WTC11 (cell line): ENCODE measurements at regions not wholly inside any gene's neighbourhood (a gene's known extent, or its start where the extent isn't known, plus 50 kb on each side); places are given as distances from the start of the nearest gene placed in this dataset.
A peak's percentile ranks its signal among the peaks of the same experiment; 100 is the strongest.

Source experiments
- ATAC-seq: fragments of 200-7000 bp; cut with Tn5 transposase; 2 replicates; pipeline ENCODE4 v1.10.0; 2021; ENCODE audit warnings: mild to moderate bottlenecking, moderate library complexity
- CTCF ChIA-PET: fragments of 300-600 bp; sonication (Branson Sonifier 250); formaldehyde crosslinking; loops from one replicate; lab custom pipeline; 2021; ENCODE audit warnings: antibody characterized with exemption; lab: Charles Lee
- POLR2A ChIA-PET: fragments of 350-600 bp; sonication (Branson Sonifier 250); formaldehyde crosslinking; loops from one replicate; lab custom pipeline; 2021; ENCODE audit warnings: antibody characterized with exemption; lab: Charles Lee
- DNase-seq: peaks from one replicate; pipeline ENCODE4 v3.0.0; 2021; ENCODE audit warnings: low spot score
- H3K27ac Mint-ChIP-seq: 2 replicates; pipeline ENCODE4 v1.8.0; 2021; ENCODE audit warnings: mixed read lengths
- H3K27me3 Mint-ChIP-seq: 2 replicates; pipeline ENCODE4 v1.8.0; 2021; ENCODE audit warnings: low read depth, mild to moderate bottlenecking, moderate library complexity, mixed read lengths
- H3K36me3 Mint-ChIP-seq: 2 replicates; pipeline ENCODE4 v1.8.0; 2021; ENCODE audit warnings: mixed read lengths
- H3K4me1 Mint-ChIP-seq: 2 replicates; pipeline ENCODE4 v1.8.0; 2022; ENCODE audit warnings: mixed read lengths
- H3K4me3 Mint-ChIP-seq: 2 replicates; pipeline ENCODE4 v1.8.0; 2021; ENCODE audit warnings: mild to moderate bottlenecking, moderate library complexity, mixed read lengths
- H3K9me3 Mint-ChIP-seq: 2 replicates; pipeline ENCODE4 v1.8.0; 2021; ENCODE audit warnings: mixed read lengths
- ETV6 ChIP-seq: sonication (generic); formaldehyde crosslinking; IDR thresholded peaks from 2 replicates; pipeline ENCODE4 v1.8.1; 2022; ENCODE audit warnings: mild to moderate bottlenecking, missing genetic modification reagents
- FOXJ3 ChIP-seq: sonication (generic); formaldehyde crosslinking; IDR thresholded peaks from 2 replicates; pipeline ENCODE4 v1.9.0; 2021; ENCODE audit warnings: missing genetic modification reagents, mild to moderate bottlenecking, borderline replicate concordance
- JUN ChIP-seq: sonication (generic); formaldehyde crosslinking; IDR thresholded peaks from 2 replicates; pipeline ENCODE4 v1.8.0; 2023; ENCODE audit warnings: mild to moderate bottlenecking, missing genetic modification reagents
- KAT7 ChIP-seq: sonication (generic); formaldehyde crosslinking; IDR thresholded peaks from 2 replicates; pipeline ENCODE4 v1.8.1; 2023; ENCODE audit warnings: missing genetic modification reagents, mild to moderate bottlenecking, borderline replicate concordance
- MXD4 ChIP-seq: fragments of 250-450 bp; sonication (Bioruptor Pico); IDR thresholded peaks from 2 replicates; pipeline ENCODE4 v1.8.0; 2021; ENCODE audit warnings: mild to moderate bottlenecking, moderate library complexity, borderline replicate concordance
- NFE2L1 ChIP-seq: sonication (generic); formaldehyde crosslinking; IDR thresholded peaks from 2 replicates; pipeline ENCODE4 v1.8.1; 2023; ENCODE audit warnings: missing genetic modification reagents
- NR2C2 ChIP-seq: sonication (generic); formaldehyde crosslinking; IDR thresholded peaks from 2 replicates; pipeline ENCODE4 v1.8.0; 2022; ENCODE audit warnings: mild to moderate bottlenecking, missing genetic modification reagents
- RELA ChIP-seq: sonication (generic); formaldehyde crosslinking; IDR thresholded peaks from 2 replicates; pipeline ENCODE4 v1.8.1; 2022; ENCODE audit warnings: missing genetic modification reagents, mild to moderate bottlenecking, borderline replicate concordance
- RORB ChIP-seq: fragments of 250-450 bp; sonication (Bioruptor Pico); IDR thresholded peaks from 2 replicates; pipeline ENCODE4 v1.9.0; 2021; ENCODE audit warnings: mild to moderate bottlenecking
- SOX15 ChIP-seq: fragments of 250-450 bp; sonication (Bioruptor Pico); IDR thresholded peaks from 2 replicates; pipeline ENCODE4 v1.9.0; 2021; ENCODE audit warnings: mild to moderate bottlenecking
- TCF7 ChIP-seq: sonication (generic); formaldehyde crosslinking; IDR thresholded peaks from 2 replicates; pipeline ENCODE4 v1.8.0; 2022; ENCODE audit warnings: mild to moderate bottlenecking, low read depth, missing genetic modification reagents, moderate library complexity
- TEAD1 ChIP-seq: sonication (generic); formaldehyde crosslinking; IDR thresholded peaks from 2 replicates; pipeline ENCODE4 v1.8.0; 2022; ENCODE audit warnings: mild to moderate bottlenecking, missing genetic modification reagents
- ZNF219 ChIP-seq: sonication (generic); formaldehyde crosslinking; IDR thresholded peaks from 2 replicates; pipeline ENCODE4 v1.8.0; 2023; ENCODE audit warnings: missing genetic modification reagents, mild to moderate bottlenecking, borderline replicate concordance
- TF ChIP-seq, protein P1 (sequence below): fragments of 250-450 bp; sonication (Bioruptor Pico); IDR thresholded peaks from 2 replicates; pipeline ENCODE4 v1.9.0; 2021; ENCODE audit warnings: mild to moderate bottlenecking
- TF ChIP-seq, protein P2 (sequence below): sonication (generic); formaldehyde crosslinking; IDR thresholded peaks from 2 replicates; pipeline ENCODE4 v1.8.1; 2022; ENCODE audit warnings: mild to moderate bottlenecking, moderate library complexity, missing genetic modification reagents
- TF ChIP-seq, protein P3 (sequence below): sonication (generic); formaldehyde crosslinking; IDR thresholded peaks from 2 replicates; pipeline ENCODE4 v1.8.0; 2022; ENCODE audit warnings: mild to moderate bottlenecking, missing genetic modification reagents
- TF ChIP-seq, protein P4 (sequence below): sonication (generic); formaldehyde crosslinking; IDR thresholded peaks from 2 replicates; pipeline ENCODE4 v1.8.1; 2023; ENCODE audit warnings: mild to moderate bottlenecking, missing genetic modification reagents, moderate library complexity
- TF ChIP-seq, protein P5 (sequence below): sonication (generic); formaldehyde crosslinking; IDR thresholded peaks from 2 replicates; pipeline ENCODE4 v1.8.0; 2022; ENCODE audit warnings: mild to moderate bottlenecking, missing genetic modification reagents
- TF ChIP-seq, protein P6 (sequence below): fragments of 250-450 bp; sonication (Bioruptor Pico); IDR thresholded peaks from 2 replicates; pipeline ENCODE4 v1.9.0; 2021; ENCODE audit warnings: moderate library complexity, mild to moderate bottlenecking, inconsistent platforms, borderline replicate concordance
- TF ChIP-seq, protein P7 (sequence below): sonication (generic); formaldehyde crosslinking; IDR thresholded peaks from 2 replicates; pipeline ENCODE4 v1.8.1; 2023; ENCODE audit warnings: mild to moderate bottlenecking, missing genetic modification reagents, moderate library complexity
- TF ChIP-seq, protein P8 (sequence below): sonication (generic); formaldehyde crosslinking; IDR thresholded peaks from 2 replicates; pipeline ENCODE4 v1.8.1; 2023; ENCODE audit warnings: mild to moderate bottlenecking, missing genetic modification reagents
- TF ChIP-seq, protein P9 (sequence below): sonication (generic); formaldehyde crosslinking; IDR thresholded peaks from 2 replicates; pipeline ENCODE4 v1.8.1; 2023; ENCODE audit warnings: mild to moderate bottlenecking, missing genetic modification reagents
- TF ChIP-seq, protein P10 (sequence below): sonication (generic); formaldehyde crosslinking; IDR thresholded peaks from 2 replicates; pipeline ENCODE4 v1.8.0; 2023; ENCODE audit warnings: mild to moderate bottlenecking, missing genetic modification reagents

DNA sequence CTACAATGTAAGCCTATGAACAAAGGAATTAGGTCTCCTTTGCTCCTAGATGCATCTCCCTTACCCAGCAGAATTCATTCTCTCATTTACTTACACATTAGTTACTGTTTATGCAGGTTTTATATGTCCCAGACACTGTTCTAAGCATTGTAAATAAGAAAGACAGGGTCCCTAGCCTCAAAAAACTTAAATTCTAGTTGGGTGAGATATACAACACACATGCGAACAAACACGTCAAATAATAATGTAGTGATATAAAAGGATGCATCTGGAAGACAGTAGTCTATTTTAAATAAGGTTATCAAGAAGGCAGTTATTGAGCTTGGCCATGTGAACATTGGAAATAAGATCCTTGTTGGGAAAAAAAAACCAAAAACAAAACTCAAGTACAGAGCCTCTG lies 479.7 kb downstream of the DNAJB9 start:
- POLR2A ChIA-PET: no interaction called here
- no peak for ATAC-seq
- Mint-ChIP-seq H3K27ac (no peak overlapping the region), H3K9me3 (no peaks in the 10 kb centered on the region), H3K36me3 (no peaks in the 10 kb centered on the region), H3K4me1 (no peaks in the 10 kb centered on the region), H3K27me3 (no peaks in the 10 kb centered on the region), H3K4me3 (no peak overlapping the region)
- CTCF ChIA-PET: no interaction called here
- DNase-seq: no peak
- TF ChIP-seq, protein P1, sequence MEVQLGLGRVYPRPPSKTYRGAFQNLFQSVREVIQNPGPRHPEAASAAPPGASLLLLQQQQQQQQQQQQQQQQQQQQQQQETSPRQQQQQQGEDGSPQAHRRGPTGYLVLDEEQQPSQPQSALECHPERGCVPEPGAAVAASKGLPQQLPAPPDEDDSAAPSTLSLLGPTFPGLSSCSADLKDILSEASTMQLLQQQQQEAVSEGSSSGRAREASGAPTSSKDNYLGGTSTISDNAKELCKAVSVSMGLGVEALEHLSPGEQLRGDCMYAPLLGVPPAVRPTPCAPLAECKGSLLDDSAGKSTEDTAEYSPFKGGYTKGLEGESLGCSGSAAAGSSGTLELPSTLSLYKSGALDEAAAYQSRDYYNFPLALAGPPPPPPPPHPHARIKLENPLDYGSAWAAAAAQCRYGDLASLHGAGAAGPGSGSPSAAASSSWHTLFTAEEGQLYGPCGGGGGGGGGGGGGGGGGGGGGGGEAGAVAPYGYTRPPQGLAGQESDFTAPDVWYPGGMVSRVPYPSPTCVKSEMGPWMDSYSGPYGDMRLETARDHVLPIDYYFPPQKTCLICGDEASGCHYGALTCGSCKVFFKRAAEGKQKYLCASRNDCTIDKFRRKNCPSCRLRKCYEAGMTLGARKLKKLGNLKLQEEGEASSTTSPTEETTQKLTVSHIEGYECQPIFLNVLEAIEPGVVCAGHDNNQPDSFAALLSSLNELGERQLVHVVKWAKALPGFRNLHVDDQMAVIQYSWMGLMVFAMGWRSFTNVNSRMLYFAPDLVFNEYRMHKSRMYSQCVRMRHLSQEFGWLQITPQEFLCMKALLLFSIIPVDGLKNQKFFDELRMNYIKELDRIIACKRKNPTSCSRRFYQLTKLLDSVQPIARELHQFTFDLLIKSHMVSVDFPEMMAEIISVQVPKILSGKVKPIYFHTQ: no peak
- TF ChIP-seq, protein P2, sequence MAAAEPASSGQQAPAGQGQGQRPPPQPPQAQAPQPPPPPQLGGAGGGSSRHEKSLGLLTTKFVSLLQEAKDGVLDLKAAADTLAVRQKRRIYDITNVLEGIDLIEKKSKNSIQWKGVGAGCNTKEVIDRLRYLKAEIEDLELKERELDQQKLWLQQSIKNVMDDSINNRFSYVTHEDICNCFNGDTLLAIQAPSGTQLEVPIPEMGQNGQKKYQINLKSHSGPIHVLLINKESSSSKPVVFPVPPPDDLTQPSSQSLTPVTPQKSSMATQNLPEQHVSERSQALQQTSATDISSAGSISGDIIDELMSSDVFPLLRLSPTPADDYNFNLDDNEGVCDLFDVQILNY: no peak
- TF ChIP-seq RORB (CRISPR knock-in tag) (no peak), JUN (CRISPR knock-in tag) (no peak), ZNF219 (CRISPR knock-in tag) (no peak), MXD4 (CRISPR knock-in tag) (no peak), TEAD1 (no peak), NR2C2 (no peak), KAT7 (no peak)
- TF ChIP-seq, protein P3, sequence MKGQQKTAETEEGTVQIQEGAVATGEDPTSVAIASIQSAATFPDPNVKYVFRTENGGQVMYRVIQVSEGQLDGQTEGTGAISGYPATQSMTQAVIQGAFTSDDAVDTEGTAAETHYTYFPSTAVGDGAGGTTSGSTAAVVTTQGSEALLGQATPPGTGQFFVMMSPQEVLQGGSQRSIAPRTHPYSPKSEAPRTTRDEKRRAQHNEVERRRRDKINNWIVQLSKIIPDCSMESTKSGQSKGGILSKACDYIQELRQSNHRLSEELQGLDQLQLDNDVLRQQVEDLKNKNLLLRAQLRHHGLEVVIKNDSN (CRISPR knock-in tag): no peak
- TF ChIP-seq, protein P4, sequence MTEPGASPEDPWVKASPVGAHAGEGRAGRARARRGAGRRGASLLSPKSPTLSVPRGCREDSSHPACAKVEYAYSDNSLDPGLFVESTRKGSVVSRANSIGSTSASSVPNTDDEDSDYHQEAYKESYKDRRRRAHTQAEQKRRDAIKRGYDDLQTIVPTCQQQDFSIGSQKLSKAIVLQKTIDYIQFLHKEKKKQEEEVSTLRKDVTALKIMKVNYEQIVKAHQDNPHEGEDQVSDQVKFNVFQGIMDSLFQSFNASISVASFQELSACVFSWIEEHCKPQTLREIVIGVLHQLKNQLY (CRISPR knock-in tag): no peak
- TF ChIP-seq, protein P5, sequence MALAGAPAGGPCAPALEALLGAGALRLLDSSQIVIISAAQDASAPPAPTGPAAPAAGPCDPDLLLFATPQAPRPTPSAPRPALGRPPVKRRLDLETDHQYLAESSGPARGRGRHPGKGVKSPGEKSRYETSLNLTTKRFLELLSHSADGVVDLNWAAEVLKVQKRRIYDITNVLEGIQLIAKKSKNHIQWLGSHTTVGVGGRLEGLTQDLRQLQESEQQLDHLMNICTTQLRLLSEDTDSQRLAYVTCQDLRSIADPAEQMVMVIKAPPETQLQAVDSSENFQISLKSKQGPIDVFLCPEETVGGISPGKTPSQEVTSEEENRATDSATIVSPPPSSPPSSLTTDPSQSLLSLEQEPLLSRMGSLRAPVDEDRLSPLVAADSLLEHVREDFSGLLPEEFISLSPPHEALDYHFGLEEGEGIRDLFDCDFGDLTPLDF (CRISPR knock-in tag): no peak
- TF ChIP-seq, protein P6, sequence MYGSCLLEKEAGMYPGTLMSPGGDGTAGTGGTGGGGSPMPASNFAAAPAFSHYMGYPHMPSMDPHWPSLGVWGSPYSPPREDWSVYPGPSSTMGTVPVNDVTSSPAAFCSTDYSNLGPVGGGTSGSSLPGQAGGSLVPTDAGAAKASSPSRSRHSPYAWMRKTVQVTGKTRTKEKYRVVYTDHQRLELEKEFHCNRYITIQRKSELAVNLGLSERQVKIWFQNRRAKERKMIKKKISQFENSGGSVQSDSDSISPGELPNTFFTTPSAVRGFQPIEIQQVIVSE: no peak
- TF ChIP-seq, protein P7, sequence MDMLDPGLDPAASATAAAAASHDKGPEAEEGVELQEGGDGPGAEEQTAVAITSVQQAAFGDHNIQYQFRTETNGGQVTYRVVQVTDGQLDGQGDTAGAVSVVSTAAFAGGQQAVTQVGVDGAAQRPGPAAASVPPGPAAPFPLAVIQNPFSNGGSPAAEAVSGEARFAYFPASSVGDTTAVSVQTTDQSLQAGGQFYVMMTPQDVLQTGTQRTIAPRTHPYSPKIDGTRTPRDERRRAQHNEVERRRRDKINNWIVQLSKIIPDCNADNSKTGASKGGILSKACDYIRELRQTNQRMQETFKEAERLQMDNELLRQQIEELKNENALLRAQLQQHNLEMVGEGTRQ (CRISPR knock-in tag): no peak
- TF ChIP-seq, protein P8, sequence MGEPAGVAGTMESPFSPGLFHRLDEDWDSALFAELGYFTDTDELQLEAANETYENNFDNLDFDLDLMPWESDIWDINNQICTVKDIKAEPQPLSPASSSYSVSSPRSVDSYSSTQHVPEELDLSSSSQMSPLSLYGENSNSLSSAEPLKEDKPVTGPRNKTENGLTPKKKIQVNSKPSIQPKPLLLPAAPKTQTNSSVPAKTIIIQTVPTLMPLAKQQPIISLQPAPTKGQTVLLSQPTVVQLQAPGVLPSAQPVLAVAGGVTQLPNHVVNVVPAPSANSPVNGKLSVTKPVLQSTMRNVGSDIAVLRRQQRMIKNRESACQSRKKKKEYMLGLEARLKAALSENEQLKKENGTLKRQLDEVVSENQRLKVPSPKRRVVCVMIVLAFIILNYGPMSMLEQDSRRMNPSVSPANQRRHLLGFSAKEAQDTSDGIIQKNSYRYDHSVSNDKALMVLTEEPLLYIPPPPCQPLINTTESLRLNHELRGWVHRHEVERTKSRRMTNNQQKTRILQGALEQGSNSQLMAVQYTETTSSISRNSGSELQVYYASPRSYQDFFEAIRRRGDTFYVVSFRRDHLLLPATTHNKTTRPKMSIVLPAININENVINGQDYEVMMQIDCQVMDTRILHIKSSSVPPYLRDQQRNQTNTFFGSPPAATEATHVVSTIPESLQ (CRISPR knock-in tag): no peak

DNA sequence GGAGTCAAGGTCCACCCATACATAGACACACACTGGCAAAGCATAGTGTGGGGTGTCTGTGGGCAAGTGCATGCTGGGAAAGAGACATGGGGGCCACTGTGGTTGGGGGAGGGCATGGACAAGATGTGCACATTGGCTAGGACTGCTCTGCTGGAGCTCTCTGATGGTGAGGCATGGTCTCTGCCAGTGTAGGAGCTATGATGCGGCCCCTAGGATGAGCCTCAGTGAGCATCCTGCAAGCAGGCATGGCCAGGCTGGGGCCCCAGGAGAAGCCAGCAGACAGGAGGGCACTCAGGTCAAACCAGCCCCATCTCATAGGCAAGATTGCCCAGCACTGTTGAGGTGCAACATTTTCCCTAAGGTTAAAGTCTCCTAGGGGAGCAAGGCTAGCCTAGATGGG lies 489.4 kb downstream of the DNAJB9 start:
- no peak overlapping the region for H3K4me3 Mint-ChIP-seq
- CTCF ChIA-PET: no interaction called here
- ATAC-seq (peak; percentile 50), DNase-seq (no peak)
- POLR2A ChIA-PET: no interaction called here
- no peaks in the 10 kb centered on the region for H3K36me3 Mint-ChIP-seq
- H3K9me3 Mint-ChIP-seq: no peaks in the 10 kb centered on the region
- H3K27ac Mint-ChIP-seq: no peak overlapping the region
- H3K4me1 Mint-ChIP-seq: peaks cover 5% of the 10 kb centered on the region
- H3K27me3 Mint-ChIP-seq: no peaks in the 10 kb centered on the region
- TF ChIP-seq MXD4 (CRISPR knock-in tag) (no peak), FOXJ3 (CRISPR knock-in tag) (no peak), ETV6 (CRISPR knock-in tag) (no peak), SOX15 (CRISPR knock-in tag) (no peak), NFE2L1 (CRISPR knock-in tag) (no peak), RELA (CRISPR knock-in tag) (no peak), TCF7 (CRISPR knock-in tag) (no peak)
- TF ChIP-seq, protein P9, sequence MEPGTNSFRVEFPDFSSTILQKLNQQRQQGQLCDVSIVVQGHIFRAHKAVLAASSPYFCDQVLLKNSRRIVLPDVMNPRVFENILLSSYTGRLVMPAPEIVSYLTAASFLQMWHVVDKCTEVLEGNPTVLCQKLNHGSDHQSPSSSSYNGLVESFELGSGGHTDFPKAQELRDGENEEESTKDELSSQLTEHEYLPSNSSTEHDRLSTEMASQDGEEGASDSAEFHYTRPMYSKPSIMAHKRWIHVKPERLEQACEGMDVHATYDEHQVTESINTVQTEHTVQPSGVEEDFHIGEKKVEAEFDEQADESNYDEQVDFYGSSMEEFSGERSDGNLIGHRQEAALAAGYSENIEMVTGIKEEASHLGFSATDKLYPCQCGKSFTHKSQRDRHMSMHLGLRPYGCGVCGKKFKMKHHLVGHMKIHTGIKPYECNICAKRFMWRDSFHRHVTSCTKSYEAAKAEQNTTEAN (CRISPR knock-in tag): no peak
- TF ChIP-seq, protein P10, sequence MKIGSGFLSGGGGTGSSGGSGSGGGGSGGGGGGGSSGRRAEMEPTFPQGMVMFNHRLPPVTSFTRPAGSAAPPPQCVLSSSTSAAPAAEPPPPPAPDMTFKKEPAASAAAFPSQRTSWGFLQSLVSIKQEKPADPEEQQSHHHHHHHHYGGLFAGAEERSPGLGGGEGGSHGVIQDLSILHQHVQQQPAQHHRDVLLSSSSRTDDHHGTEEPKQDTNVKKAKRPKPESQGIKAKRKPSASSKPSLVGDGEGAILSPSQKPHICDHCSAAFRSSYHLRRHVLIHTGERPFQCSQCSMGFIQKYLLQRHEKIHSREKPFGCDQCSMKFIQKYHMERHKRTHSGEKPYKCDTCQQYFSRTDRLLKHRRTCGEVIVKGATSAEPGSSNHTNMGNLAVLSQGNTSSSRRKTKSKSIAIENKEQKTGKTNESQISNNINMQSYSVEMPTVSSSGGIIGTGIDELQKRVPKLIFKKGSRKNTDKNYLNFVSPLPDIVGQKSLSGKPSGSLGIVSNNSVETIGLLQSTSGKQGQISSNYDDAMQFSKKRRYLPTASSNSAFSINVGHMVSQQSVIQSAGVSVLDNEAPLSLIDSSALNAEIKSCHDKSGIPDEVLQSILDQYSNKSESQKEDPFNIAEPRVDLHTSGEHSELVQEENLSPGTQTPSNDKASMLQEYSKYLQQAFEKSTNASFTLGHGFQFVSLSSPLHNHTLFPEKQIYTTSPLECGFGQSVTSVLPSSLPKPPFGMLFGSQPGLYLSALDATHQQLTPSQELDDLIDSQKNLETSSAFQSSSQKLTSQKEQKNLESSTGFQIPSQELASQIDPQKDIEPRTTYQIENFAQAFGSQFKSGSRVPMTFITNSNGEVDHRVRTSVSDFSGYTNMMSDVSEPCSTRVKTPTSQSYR: no peak
